LNCAP (cell line): ENCODE measurements at regions not wholly inside any gene's neighbourhood (a gene's known extent, or its start where the extent isn't known, plus 50 kb on each side); places are given as distances from the start of the nearest gene placed in this dataset.

Source experiments
- TF ChIP-seq, protein P1 (sequence below): fragments of 450-650 bp; IDR thresholded peaks from 2 replicates; pipeline ENCODE4 v1.5.1; 2017; ENCODE audit warnings: mild to moderate bottlenecking

- TF ChIP-seq, protein P1, sequence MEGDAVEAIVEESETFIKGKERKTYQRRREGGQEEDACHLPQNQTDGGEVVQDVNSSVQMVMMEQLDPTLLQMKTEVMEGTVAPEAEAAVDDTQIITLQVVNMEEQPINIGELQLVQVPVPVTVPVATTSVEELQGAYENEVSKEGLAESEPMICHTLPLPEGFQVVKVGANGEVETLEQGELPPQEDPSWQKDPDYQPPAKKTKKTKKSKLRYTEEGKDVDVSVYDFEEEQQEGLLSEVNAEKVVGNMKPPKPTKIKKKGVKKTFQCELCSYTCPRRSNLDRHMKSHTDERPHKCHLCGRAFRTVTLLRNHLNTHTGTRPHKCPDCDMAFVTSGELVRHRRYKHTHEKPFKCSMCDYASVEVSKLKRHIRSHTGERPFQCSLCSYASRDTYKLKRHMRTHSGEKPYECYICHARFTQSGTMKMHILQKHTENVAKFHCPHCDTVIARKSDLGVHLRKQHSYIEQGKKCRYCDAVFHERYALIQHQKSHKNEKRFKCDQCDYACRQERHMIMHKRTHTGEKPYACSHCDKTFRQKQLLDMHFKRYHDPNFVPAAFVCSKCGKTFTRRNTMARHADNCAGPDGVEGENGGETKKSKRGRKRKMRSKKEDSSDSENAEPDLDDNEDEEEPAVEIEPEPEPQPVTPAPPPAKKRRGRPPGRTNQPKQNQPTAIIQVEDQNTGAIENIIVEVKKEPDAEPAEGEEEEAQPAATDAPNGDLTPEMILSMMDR, result no peak
These were observed 409.9 kb upstream of the SGCG start for GRCh38 chr13:22770891-22771290.

- TF ChIP-seq, protein P1, result no peak
These were observed 407.3 kb upstream of the SGCG start for GRCh38 chr13:22773465-22773864.

GRCh38 chr13:22776394-22777186, 404.2 kb upstream of the SGCG start:
- TF ChIP-seq, protein P1, result no peak

DNA sequence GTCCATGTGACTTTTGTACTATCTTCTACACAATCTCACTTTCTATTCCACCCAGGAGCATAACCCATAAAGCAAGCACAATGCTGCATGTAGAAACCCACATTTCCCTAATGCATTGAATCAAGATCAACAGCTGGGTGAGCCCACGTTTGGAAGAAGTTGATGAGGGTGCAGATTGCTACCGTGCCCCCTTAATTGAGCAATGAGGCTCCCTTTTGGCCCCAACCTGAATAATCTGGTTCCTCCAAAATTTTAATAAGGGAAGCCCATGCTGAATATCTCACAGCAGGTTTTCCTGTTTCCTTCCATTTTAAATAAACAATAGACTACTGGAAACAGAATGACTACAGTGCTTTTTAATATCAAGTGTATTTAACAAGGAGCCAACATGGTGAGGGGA, 403.6 kb upstream of the SGCG start:
- TF ChIP-seq, protein P1, result no peak

- TF ChIP-seq, protein P1, result no peak
These were observed 391.7 kb upstream of the SGCG start for GRCh38 chr13:22789027-22789593.

GRCh38 chr13:22789916-22790315, 390.9 kb upstream of the SGCG start:
- TF ChIP-seq, protein P1, result no peak

DNA sequence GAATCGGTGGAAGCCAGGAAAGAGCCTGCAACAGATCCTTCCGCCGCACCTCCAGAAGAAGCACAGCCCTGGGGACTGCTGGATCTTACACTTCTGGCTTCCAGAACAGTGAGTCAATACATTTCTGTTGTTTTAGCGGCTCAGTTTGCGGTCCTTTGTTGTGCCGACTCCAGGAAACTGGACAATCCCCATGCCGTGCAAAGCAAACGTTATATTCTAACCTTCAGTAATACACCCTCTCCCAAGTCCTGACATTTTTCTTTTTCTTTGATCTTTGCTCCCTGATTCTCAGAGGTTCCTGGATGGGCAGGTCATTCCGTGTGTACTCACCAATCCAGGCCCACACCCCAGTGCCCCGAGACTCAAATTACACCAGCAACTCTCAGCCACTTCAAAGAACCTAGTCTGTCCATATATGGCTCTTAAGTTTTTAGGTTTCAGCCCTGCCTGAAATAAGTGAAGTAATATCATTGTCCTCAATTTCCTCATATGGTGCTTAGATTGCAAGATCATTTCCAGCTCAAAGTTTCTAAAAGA, 387.1 kb upstream of the SGCG start:
- TF ChIP-seq, protein P1, result no peak
